Neural progenitor cell (in vitro differentiated cells): ENCODE measurements at regions not wholly inside any gene's neighbourhood (a gene's known extent, or its start where the extent isn't known, plus 50 kb on each side); places are given as distances from the start of the nearest gene placed in this dataset.
A peak's percentile ranks its signal among the peaks of the same experiment; 100 is the strongest.

ENCODE experiments used
- DNase-seq: peaks from one replicate; pipeline ENCODE4 v3.0.0-alpha.2; 2016; ENCODE audit warnings: low spot score
- H2AFZ ChIP-seq: fragments of 200-600 bp; sonication (generic); replicated peaks from 2 replicates; pipeline ENCODE4 v1.6.1; 2016; ENCODE audit warnings: antibody characterized with exemption
- H3F3A ChIP-seq: fragments of 200-600 bp; sonication (generic); 2 replicates; pipeline ENCODE4 v1.6.1; 2016; ENCODE audit warnings: antibody characterized with exemption, low read depth
- H3K27ac ChIP-seq: fragments of 200-600 bp; sonication (generic); 2 replicates; pipeline ENCODE4 v1.5.1; 2016; ENCODE audit warnings: mild to moderate bottlenecking
- H3K27me3 ChIP-seq: fragments of 200-600 bp; sonication (generic); 2 replicates; pipeline ENCODE4 v1.6.1; 2016; ENCODE audit warnings: mild to moderate bottlenecking, moderate library complexity
- H3K36me3 ChIP-seq: fragments of 200-600 bp; sonication (generic); 2 replicates; pipeline ENCODE4 v1.5.1; 2016
- H3K4me1 ChIP-seq: fragments of 200-600 bp; sonication (generic); 2 replicates; pipeline ENCODE4 v1.6.1; 2016; ENCODE audit warnings: mixed run types
- H3K4me2 ChIP-seq: fragments of 200-600 bp; sonication (generic); 2 replicates; pipeline ENCODE4 v1.6.1; 2016
- H3K4me3 ChIP-seq: fragments of 200-600 bp; sonication (generic); 2 replicates; pipeline ENCODE4 v1.5.1; 2016
- H3K79me2 ChIP-seq: fragments of 200-600 bp; sonication (generic); 2 replicates; pipeline ENCODE4 v1.6.1; 2016; ENCODE audit warnings: low read depth
- H3K9ac ChIP-seq: fragments of 200-600 bp; sonication (generic); 2 replicates; pipeline ENCODE4 v1.6.1; 2016
- H3K9me3 ChIP-seq: fragments of 200-600 bp; sonication (generic); 2 replicates; pipeline ENCODE4 v1.5.1; 2016; ENCODE audit warnings: low read depth
- H4K20me1 ChIP-seq: fragments of 200-600 bp; sonication (generic); 2 replicates; pipeline ENCODE4 v1.6.1; 2016; ENCODE audit warnings: low read depth
- H3K27ac Mint-ChIP-seq: 3 replicates; pipeline ENCODE4 v1.8.0; 2021; ENCODE audit warnings: mixed read lengths
- H3K27me3 Mint-ChIP-seq: 2 replicates; pipeline ENCODE4 v1.8.0; 2022; ENCODE audit warnings: low read depth, mild to moderate bottlenecking, inconsistent platforms, moderate library complexity, mixed read lengths; ENCODE audit not compliant: insufficient read depth
- H3K36me3 Mint-ChIP-seq: 3 replicates; pipeline ENCODE4 v1.8.0; 2021; ENCODE audit warnings: mixed read lengths
- H3K4me1 Mint-ChIP-seq: 3 replicates; pipeline ENCODE4 v1.8.0; 2021; ENCODE audit warnings: mixed read lengths
- H3K4me3 Mint-ChIP-seq: 3 replicates; pipeline ENCODE4 v1.8.0; 2021; ENCODE audit warnings: mild to moderate bottlenecking, moderate library complexity, mixed read lengths
- H3K9me3 Mint-ChIP-seq: 3 replicates; pipeline ENCODE4 v1.8.0; 2020; ENCODE audit warnings: mixed read lengths
- EZH2 ChIP-seq: fragments of 200-600 bp; sonication (generic); IDR thresholded peaks from 2 replicates; pipeline ENCODE4 v1.6.1; 2017; ENCODE audit warnings: antibody characterized with exemption, mild to moderate bottlenecking, moderate library complexity
- EZH2phosphoT487 ChIP-seq: fragments of 200-600 bp; sonication (generic); IDR thresholded peaks from 2 replicates; pipeline ENCODE4 v1.6.1; 2017; ENCODE audit warnings: antibody characterized with exemption
- TF ChIP-seq, protein P1 (sequence below): fragments of 200-600 bp; sonication (generic); IDR thresholded peaks from 2 replicates; pipeline ENCODE4 v1.5.1; 2017; ENCODE audit warnings: antibody characterized with exemption, mild to moderate bottlenecking

DNA sequence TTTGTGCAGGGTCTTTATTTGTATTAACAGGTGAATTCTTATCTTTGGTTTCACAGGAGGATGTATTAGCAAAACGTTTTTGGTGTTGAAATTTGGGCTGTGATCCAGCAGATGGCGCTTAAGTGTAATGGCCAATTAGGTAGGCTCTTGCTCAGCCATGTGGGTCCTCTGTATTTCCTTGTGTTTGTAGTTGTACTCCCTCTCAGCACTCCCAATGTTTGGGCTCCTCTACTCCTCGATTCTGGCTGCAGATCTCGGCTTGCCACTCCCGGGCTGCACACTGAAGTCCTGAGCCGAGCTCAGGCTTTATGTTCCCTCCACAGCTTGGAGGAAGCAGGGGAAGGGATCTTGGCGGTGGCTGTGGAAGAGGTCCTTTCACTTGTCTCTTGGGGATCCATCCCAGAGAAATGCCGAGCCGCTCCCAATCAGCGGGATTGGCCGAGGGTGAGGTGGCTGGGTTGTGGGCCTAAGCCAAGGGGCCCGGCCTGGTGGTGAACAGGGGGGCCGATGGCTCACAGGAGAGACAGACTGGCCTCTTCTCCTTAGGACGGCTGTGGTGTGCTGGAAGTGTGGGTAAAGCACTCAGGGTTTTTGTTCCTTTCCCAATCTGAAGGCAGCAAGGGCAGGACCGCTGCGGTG, 133.7 kb downstream of the AEBP2 start:
- no peaks in the 10 kb centered on the region for H3K36me3 ChIP-seq
- Mint-ChIP-seq H3K4me1 (peaks cover 4% of the 10 kb centered on the region), H3K4me3 (no peak overlapping the region), H3K27ac (no peak overlapping the region), H3K27me3 (no peaks in the 10 kb centered on the region), H3K9me3 (peaks cover 24% of the 10 kb centered on the region), H3K36me3 (peaks cover 5% of the 10 kb centered on the region)
- TF ChIP-seq, protein P1, sequence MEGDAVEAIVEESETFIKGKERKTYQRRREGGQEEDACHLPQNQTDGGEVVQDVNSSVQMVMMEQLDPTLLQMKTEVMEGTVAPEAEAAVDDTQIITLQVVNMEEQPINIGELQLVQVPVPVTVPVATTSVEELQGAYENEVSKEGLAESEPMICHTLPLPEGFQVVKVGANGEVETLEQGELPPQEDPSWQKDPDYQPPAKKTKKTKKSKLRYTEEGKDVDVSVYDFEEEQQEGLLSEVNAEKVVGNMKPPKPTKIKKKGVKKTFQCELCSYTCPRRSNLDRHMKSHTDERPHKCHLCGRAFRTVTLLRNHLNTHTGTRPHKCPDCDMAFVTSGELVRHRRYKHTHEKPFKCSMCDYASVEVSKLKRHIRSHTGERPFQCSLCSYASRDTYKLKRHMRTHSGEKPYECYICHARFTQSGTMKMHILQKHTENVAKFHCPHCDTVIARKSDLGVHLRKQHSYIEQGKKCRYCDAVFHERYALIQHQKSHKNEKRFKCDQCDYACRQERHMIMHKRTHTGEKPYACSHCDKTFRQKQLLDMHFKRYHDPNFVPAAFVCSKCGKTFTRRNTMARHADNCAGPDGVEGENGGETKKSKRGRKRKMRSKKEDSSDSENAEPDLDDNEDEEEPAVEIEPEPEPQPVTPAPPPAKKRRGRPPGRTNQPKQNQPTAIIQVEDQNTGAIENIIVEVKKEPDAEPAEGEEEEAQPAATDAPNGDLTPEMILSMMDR: peak; percentile 71
- no peak for TF ChIP-seq EZH2
- no peak overlapping the region for H3K4me3 ChIP-seq
- H3K27me3 ChIP-seq: no peaks in the 10 kb centered on the region
- H3K27ac ChIP-seq: no peak overlapping the region
- H3K9ac ChIP-seq: no peak overlapping the region
- H3F3A ChIP-seq: no peaks in the 10 kb centered on the region
- no peaks in the 10 kb centered on the region for H3K9me3 ChIP-seq
- peak overlapping the region; percentile 43 for H2AFZ ChIP-seq
- no peaks in the 10 kb centered on the region for H3K4me1 ChIP-seq
- no peak overlapping the region for H3K4me2 ChIP-seq
- DNase-seq: peak; percentile 62
- no peaks in the 10 kb centered on the region for H3K79me2 ChIP-seq
- no peaks in the 10 kb centered on the region for H4K20me1 ChIP-seq

DNA sequence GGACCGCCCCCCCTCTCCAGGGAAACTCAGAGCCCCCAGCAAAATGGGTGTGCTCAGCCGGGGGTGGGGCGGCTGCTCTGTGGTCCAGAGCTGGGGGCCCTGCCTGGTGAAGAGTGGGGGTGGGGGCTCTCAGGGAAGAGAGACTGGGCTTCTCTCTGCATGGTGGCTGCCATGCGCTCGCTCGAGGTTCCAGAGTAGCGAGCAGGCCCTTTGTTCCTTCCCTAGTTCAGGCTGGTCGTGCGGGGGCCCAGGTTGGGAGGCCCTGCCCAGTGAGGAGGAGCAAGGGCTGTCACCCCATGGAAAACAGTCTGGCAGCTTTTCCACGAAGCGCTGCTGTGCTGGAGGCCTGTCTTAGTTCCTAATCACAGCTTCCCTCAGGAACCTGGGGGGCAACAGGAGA, 134.6 kb downstream of the AEBP2 start:
- Histone ChIP-seq H3K4me1 (no peaks in the 10 kb centered on the region), H2AFZ (no peak overlapping the region), H3K36me3 (no peaks in the 10 kb centered on the region), H3K4me3 (no peak overlapping the region), H3K9ac (no peak overlapping the region), H3K9me3 (no peaks in the 10 kb centered on the region), H3K27me3 (no peaks in the 10 kb centered on the region), H3K4me2 (no peak overlapping the region), H3K79me2 (no peaks in the 10 kb centered on the region), H3K27ac (no peak overlapping the region), H4K20me1 (no peaks in the 10 kb centered on the region), H3F3A (no peaks in the 10 kb centered on the region)
- TF ChIP-seq EZH2phosphoT487 (no peak), EZH2 (no peak)
- TF ChIP-seq, protein P1: no peak
- Mint-ChIP-seq H3K4me1 (peaks cover 4% of the 10 kb centered on the region), H3K27ac (no peak overlapping the region), H3K36me3 (peaks cover 5% of the 10 kb centered on the region), H3K27me3 (no peaks in the 10 kb centered on the region), H3K4me3 (no peak overlapping the region), H3K9me3 (peaks cover 20% of the 10 kb centered on the region)
- DNase-seq: no peak

DNA sequence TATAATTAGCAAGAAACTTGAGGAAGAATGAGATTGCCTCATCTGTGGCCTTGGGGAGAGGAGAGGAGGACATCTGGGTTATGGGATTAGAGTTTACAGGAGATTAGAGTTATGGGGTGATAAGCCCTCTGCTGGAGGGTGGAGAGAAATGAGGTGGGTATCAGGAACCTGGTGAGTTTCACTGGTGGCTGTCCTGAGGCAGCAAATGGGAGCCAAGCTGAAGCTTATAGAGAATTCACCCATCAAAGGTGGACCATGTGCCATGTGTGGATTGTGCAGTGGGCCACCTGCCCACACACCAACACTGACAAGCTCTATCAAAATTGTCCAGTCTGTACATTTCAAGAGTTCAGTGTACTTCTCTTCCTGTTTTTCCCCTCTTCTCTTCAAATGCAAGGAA, 135.3 kb downstream of the AEBP2 start:
- no peak for DNase-seq
- no peak overlapping the region for H3K4me3 ChIP-seq
- Mint-ChIP-seq H3K9me3 (peaks cover 15% of the 10 kb centered on the region), H3K4me3 (no peak overlapping the region), H3K4me1 (peaks cover 4% of the 10 kb centered on the region), H3K36me3 (peaks cover 5% of the 10 kb centered on the region), H3K27ac (no peak overlapping the region), H3K27me3 (no peaks in the 10 kb centered on the region)
- H3F3A ChIP-seq: no peaks in the 10 kb centered on the region
- H3K27ac ChIP-seq: no peak overlapping the region
- H4K20me1 ChIP-seq: no peaks in the 10 kb centered on the region
- no peaks in the 10 kb centered on the region for H3K4me1 ChIP-seq
- H3K27me3 ChIP-seq: no peaks in the 10 kb centered on the region
- no peak overlapping the region for H3K9ac ChIP-seq
- TF ChIP-seq EZH2 (no peak), EZH2phosphoT487 (no peak)
- TF ChIP-seq, protein P1: no peak
- no peaks in the 10 kb centered on the region for H3K36me3 ChIP-seq
- H3K79me2 ChIP-seq: no peaks in the 10 kb centered on the region
- no peak overlapping the region for H2AFZ ChIP-seq
- no peaks in the 10 kb centered on the region for H3K9me3 ChIP-seq
- H3K4me2 ChIP-seq: no peak overlapping the region
